ENCODE measurements at regions not wholly inside any gene's neighbourhood (a gene's known extent, or its start where the extent isn't known, plus 50 kb on each side); places are given as distances from the start of the nearest gene placed in this dataset.

- no peak overlapping the region for H2AFZ ChIP-seq (ENCODE audit: low read depth)
Measured at GRCh38 chr5:30106596-30106995, 1086.9 kb upstream of the CDH6 start.

GRCh38 chr5:30104872-30105596 lies 1088.5 kb upstream of the CDH6 start:
- Histone ChIP-seq H3K27me3 (ENCODE audit: insufficient read depth, low read depth) (no peaks in the 10 kb centered on the region), H4K20me1 (ENCODE audit: insufficient read depth) (no peaks in the 10 kb centered on the region), H3K4me2 (no peak overlapping the region), H3K27ac (no peak overlapping the region), H3K4me1 (ENCODE audit: low read depth, poor library complexity, severe bottlenecking) (no peaks in the 10 kb centered on the region), H3K4me3 (IDR thresholded peaks at IDR 0.05; ENCODE audit: insufficient read depth, low read depth, low read length) (no peak overlapping the region), H3K9ac (no peak overlapping the region), H3K36me3 (ENCODE audit: insufficient read depth) (no peaks in the 10 kb centered on the region), H3K79me2 (ENCODE audit: insufficient read depth, low read depth) (no peaks in the 10 kb centered on the region), H2AFZ (ENCODE audit: low read depth) (no peak overlapping the region)
- no peak for TF ChIP-seq CTCF (conservative IDR thresholded peaks at IDR 0.05; ENCODE audit: low read depth, low read length)

More at GRCh38 chr5:30106596-30106995, 1086.9 kb upstream of the CDH6 start:
- Histone ChIP-seq H3K9ac (no peak overlapping the region), H4K20me1 (ENCODE audit: insufficient read depth) (no peaks in the 10 kb centered on the region), H3K27ac (no peak overlapping the region), H3K4me3 (IDR thresholded peaks at IDR 0.05; ENCODE audit: insufficient read depth, low read depth, low read length) (no peak overlapping the region), H3K4me2 (no peak overlapping the region), H3K27me3 (ENCODE audit: insufficient read depth, low read depth) (no peaks in the 10 kb centered on the region), H3K79me2 (ENCODE audit: insufficient read depth, low read depth) (no peaks in the 10 kb centered on the region), H3K36me3 (ENCODE audit: insufficient read depth) (no peaks in the 10 kb centered on the region), H3K4me1 (ENCODE audit: low read depth, poor library complexity, severe bottlenecking) (no peaks in the 10 kb centered on the region)
- no peak for TF ChIP-seq CTCF (conservative IDR thresholded peaks at IDR 0.05; ENCODE audit: low read depth, low read length)

DNA sequence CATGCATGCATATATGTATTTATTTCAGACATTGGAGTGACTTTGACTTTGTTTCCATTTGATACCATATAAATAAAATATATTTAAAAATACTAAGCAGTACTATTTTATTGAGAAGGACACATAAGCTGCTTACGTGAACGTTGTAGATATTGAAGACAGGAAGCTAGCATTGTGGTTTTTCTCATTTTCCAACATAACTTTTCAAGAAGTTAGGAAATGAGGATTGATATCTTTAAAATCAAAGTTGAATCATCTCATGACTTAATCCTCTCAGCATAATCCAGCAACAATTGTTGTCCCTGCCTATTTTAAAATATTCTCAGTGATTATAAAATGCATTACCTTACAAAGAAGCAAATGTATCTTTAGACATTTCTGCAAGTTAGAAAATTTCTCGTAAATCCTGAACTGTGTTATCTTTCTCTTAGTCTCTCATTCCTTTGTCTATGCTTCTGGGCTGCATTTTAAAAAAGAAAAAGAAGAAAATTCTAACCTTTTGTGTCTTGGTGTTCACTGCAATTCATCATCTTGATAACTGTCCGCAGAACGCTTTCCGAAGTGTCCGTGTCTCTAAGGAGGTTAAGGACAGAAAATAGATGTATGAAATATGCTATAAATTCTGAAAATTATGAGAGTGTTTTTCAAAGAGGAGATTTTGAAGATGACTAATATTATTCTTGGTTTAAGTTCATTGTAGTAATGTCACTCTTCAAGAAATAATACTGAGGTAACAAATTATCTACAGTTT lies 1089.9 kb upstream of the CDH6 start:
- no peak overlapping the region for H3K4me2 ChIP-seq
- H3K36me3 ChIP-seq (ENCODE audit: insufficient read depth), result no peaks in the 10 kb centered on the region
- H3K9ac ChIP-seq, result no peak overlapping the region
- H3K79me2 ChIP-seq (ENCODE audit: insufficient read depth, low read depth), result no peaks in the 10 kb centered on the region
- no peak overlapping the region for H3K27ac ChIP-seq
- H4K20me1 ChIP-seq (ENCODE audit: insufficient read depth), result no peaks in the 10 kb centered on the region
- no peak for TF ChIP-seq CTCF (conservative IDR thresholded peaks at IDR 0.05; ENCODE audit: low read depth, low read length)
- no peaks in the 10 kb centered on the region for H3K27me3 ChIP-seq (ENCODE audit: insufficient read depth, low read depth)
- H2AFZ ChIP-seq (ENCODE audit: low read depth), result no peak overlapping the region
- H3K4me3 ChIP-seq (IDR thresholded peaks at IDR 0.05; ENCODE audit: insufficient read depth, low read depth, low read length), result no peak overlapping the region
- no peaks in the 10 kb centered on the region for H3K4me1 ChIP-seq (ENCODE audit: low read depth, poor library complexity, severe bottlenecking)

GRCh38 chr5:30103052-30103451 lies 1090.4 kb upstream of the CDH6 start:
- Histone ChIP-seq H3K36me3 (ENCODE audit: insufficient read depth) (no peaks in the 10 kb centered on the region), H3K27me3 (ENCODE audit: insufficient read depth, low read depth) (no peaks in the 10 kb centered on the region), H3K4me3 (IDR thresholded peaks at IDR 0.05; ENCODE audit: insufficient read depth, low read depth, low read length) (no peak overlapping the region), H3K4me1 (ENCODE audit: low read depth, poor library complexity, severe bottlenecking) (no peaks in the 10 kb centered on the region), H3K79me2 (ENCODE audit: insufficient read depth, low read depth) (no peaks in the 10 kb centered on the region), H4K20me1 (ENCODE audit: insufficient read depth) (no peaks in the 10 kb centered on the region), H2AFZ (ENCODE audit: low read depth) (no peak overlapping the region), H3K9ac (no peak overlapping the region), H3K4me2 (no peak overlapping the region), H3K27ac (no peak overlapping the region)
- TF ChIP-seq CTCF (conservative IDR thresholded peaks at IDR 0.05; ENCODE audit: low read depth, low read length), result no peak
